ENCODE measurements at regions not wholly inside any gene's neighbourhood (a gene's known extent, or its start where the extent isn't known, plus 50 kb on each side); places are given as distances from the start of the nearest gene placed in this dataset.

- TF ChIP-seq FOXP1 (CRISPR knock-in tag; IDR thresholded peaks at IDR 0.05) (no peak), MCM7 (IDR thresholded peaks at IDR 0.05) (no peak), CTCF (IDR thresholded peaks at IDR 0.05 in 2 of 3, conservative IDR thresholded peaks at IDR 0.05 in 1 of 3; ENCODE audit: insufficient read depth in 2 of 3, low read depth in 1 of 3, low read length in 3 of 3) (no peak), PTBP1 (IDR thresholded peaks at IDR 0.05; ENCODE audit: low read depth, low read length) (no peak), SIN3A (IDR thresholded peaks at IDR 0.05; ENCODE audit: borderline replicate concordance in 2 of 2, control insufficient read depth in 1 of 2, low read depth in 2 of 2, low read length in 2 of 2) (no peak), TCF15 (CRISPR knock-in tag; IDR thresholded peaks at IDR 0.05) (no peak), IRF2 (CRISPR knock-in tag; IDR thresholded peaks at IDR 0.05) (no peak), FOXK2 (conservative IDR thresholded peaks at IDR 0.05 in 1 of 2, IDR thresholded peaks at IDR 0.05 in 1 of 2; ENCODE audit: low read depth in 2 of 2) (no peak), NFATC3 (IDR thresholded peaks at IDR 0.05) (no peak), ZNF23 (CRISPR knock-in tag; IDR thresholded peaks at IDR 0.05) (no peak), POLR2A (conservative IDR thresholded peaks at IDR 0.05) (no peak), GABPA (tag; conservative IDR thresholded peaks at IDR 0.05; ENCODE audit: low read depth) (no peak)
These were observed 181.8 kb downstream of the BARX2 start for GRCh38 chr11:129557421-129557820.

Measured in K562 (cell line).